NCI-H510A treated with DMSO at 0.1 percent for 48 hours (cell line): ENCODE measurements at regions not wholly inside any gene's neighbourhood (a gene's known extent, or its start where the extent isn't known, plus 50 kb on each side); places are given as distances from the start of the nearest gene placed in this dataset.
"Not testable (repeated sequence)": the region's sequence is repeated elsewhere in the genome, so short reads cannot be mapped to it uniquely, and the experiment has no call there.

Source experiments
- DNase-seq: peaks from one replicate; lab custom pipeline; 2025; lab: John Stamatoyannopoulos, UW

- no peak for DNase-seq
Observed at GRCh38 chr6:170096191-170096802, 194.6 kb downstream of the DLL1 start.

- DNase-seq, result no peak
Observed at GRCh38 chr6:170095273-170095981, 195.5 kb downstream of the DLL1 start.

GRCh38 chr6:170094686-170095272 lies 196.1 kb downstream of the DLL1 start:
- no peak for DNase-seq

GRCh38 chr6:170093658-170094596 lies 197.0 kb downstream of the DLL1 start:
- no peak for DNase-seq

- DNase-seq, result no peak
Observed at GRCh38 chr6:170093276-170093657, 197.6 kb downstream of the DLL1 start.

GRCh38 chr6:170092826-170093225 lies 198.1 kb downstream of the DLL1 start:
- no peak for DNase-seq

- DNase-seq, result no peak
Observed at GRCh38 chr6:170091639-170092579, 199.0 kb downstream of the DLL1 start.

GRCh38 chr6:170091000-170091638 lies 199.8 kb downstream of the DLL1 start:
- DNase-seq, result no peak

- DNase-seq, result no peak
Observed at GRCh38 chr6:170090561-170090960, 200.3 kb downstream of the DLL1 start.

- DNase-seq, result no peak
Observed at GRCh38 chr6:170089963-170090362, 200.9 kb downstream of the DLL1 start.

GRCh38 chr6:170088582-170088955 lies 202.3 kb downstream of the DLL1 start:
- no peak for DNase-seq

- DNase-seq, result no peak
Observed at GRCh38 chr6:170087941-170088581, 202.8 kb downstream of the DLL1 start.

- DNase-seq, result not testable (repeated sequence)
Observed at GRCh38 chr6:170087421-170087780, 203.5 kb downstream of the DLL1 start.

GRCh38 chr6:170086639-170087420 lies 204.0 kb downstream of the DLL1 start:
- no peak for DNase-seq

- DNase-seq, result no peak
Observed at GRCh38 chr6:170085475-170086401, 205.1 kb downstream of the DLL1 start.

GRCh38 chr6:170084166-170084730 lies 206.6 kb downstream of the DLL1 start:
- DNase-seq, result no peak

GRCh38 chr6:170083236-170084051 lies 207.4 kb downstream of the DLL1 start:
- no peak for DNase-seq
